NT2/D1 (cell line): ENCODE measurements at regions not wholly inside any gene's neighbourhood (a gene's known extent, or its start where the extent isn't known, plus 50 kb on each side); places are given as distances from the start of the nearest gene placed in this dataset.

Source experiments
- DNase-seq: peaks from one replicate; pipeline ENCODE4 v3.0.0-alpha.2; 2011; ENCODE audit warnings: low read depth, low spot score
- H3K27me3 ChIP-seq: 2 replicates; pipeline ENCODE4 v1.6.0; 2011; ENCODE audit warnings: mild to moderate bottlenecking; ENCODE audit not compliant: insufficient read length, insufficient read depth
- H3K36me3 ChIP-seq: 2 replicates; pipeline ENCODE4 v1.6.1; 2011; ENCODE audit warnings: mild to moderate bottlenecking, low read length, mixed read lengths; ENCODE audit not compliant: insufficient read depth, insufficient read length
- H3K4me1 ChIP-seq: 2 replicates; pipeline ENCODE4 v1.5.1; 2011; ENCODE audit not compliant: insufficient read depth, insufficient read length
- H3K4me3 ChIP-seq: 2 replicates; pipeline ENCODE4 v1.5.1; 2011; ENCODE audit warnings: low read depth; ENCODE audit not compliant: insufficient read length
- H3K9ac ChIP-seq: 2 replicates; pipeline ENCODE4 v1.6.0; 2011; ENCODE audit warnings: low read depth; ENCODE audit not compliant: insufficient read length
- H3K9me3 ChIP-seq: 2 replicates; pipeline ENCODE4 v1.5.1; 2011; ENCODE audit warnings: mild to moderate bottlenecking, low read length; ENCODE audit not compliant: insufficient read depth
- SUZ12 ChIP-seq: IDR thresholded peaks from 2 replicates; pipeline ENCODE4 v1.6.1; 2011; ENCODE audit not compliant: insufficient read length, insufficient read depth; ENCODE audit errors: extremely low read depth
- YY1 ChIP-seq: IDR thresholded peaks from 2 replicates; pipeline ENCODE4 v1.6.1; 2011; ENCODE audit not compliant: insufficient read length, insufficient read depth
- ZNF274 ChIP-seq: IDR thresholded peaks from 2 replicates; pipeline ENCODE4 v1.6.1; 2011; ENCODE audit warnings: mild to moderate bottlenecking, low read depth, low read length

DNA sequence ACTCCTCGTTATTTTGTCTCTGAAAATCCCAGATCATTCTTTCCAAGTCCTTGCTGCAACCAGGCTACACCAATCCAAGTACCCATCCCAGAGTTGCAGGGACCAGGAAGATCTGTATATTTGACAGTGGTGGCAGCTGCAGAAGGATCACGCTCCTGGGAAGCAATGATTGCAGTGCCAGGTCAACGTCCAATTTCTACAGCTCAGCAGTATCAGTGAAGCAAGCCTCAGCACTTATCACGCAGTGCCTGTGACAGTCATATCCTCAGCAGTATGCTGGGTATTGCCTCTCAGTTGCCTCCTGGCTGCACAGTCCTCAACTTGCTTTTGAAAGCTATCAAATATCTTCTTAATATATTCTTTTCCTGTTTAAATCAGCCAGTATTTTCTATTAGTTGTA is 66.7 kb downstream of the BARHL2 start:
- no peak for DNase-seq
- no peaks in the 10 kb centered on the region for H3K9me3 ChIP-seq

DNA sequence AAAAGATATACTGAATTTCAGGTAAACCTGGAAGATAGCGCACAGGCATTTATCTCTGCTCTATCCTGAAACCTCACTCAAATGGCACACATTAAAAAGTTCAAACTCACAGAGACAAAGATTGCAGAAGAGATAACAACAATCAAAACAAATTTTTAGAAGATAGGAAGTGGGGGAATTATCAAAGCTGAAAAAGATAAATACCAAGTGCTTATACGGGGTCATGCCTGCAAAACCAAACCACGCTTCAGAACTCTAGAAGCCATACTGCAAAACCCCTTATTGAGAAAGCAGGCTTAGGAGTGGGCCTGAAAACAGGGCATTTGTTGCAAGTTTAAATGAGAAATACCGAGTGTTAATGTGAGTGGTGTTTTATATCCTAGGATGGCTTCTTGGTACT is 76.8 kb downstream of the BARHL2 start:
- H3K27me3 ChIP-seq = no peaks in the 10 kb centered on the region
- no peak for TF ChIP-seq YY1
- TF ChIP-seq ZNF274 = no peak
- no peak for TF ChIP-seq SUZ12
- H3K4me1 ChIP-seq = no peaks in the 10 kb centered on the region
- no peak for DNase-seq
- no peaks in the 10 kb centered on the region for H3K9me3 ChIP-seq
- no peak overlapping the region for H3K9ac ChIP-seq
- no peak overlapping the region for H3K4me3 ChIP-seq
- no peaks in the 10 kb centered on the region for H3K36me3 ChIP-seq

More for the DNA sequence above, 66.7 kb downstream of the BARHL2 start:
- Histone ChIP-seq H3K4me3 (no peak overlapping the region), H3K9ac (no peak overlapping the region), H3K4me1 (no peaks in the 10 kb centered on the region), H3K36me3 (no peaks in the 10 kb centered on the region), H3K27me3 (no peaks in the 10 kb centered on the region)
- TF ChIP-seq SUZ12 (no peak), ZNF274 (no peak), YY1 (no peak)

DNA sequence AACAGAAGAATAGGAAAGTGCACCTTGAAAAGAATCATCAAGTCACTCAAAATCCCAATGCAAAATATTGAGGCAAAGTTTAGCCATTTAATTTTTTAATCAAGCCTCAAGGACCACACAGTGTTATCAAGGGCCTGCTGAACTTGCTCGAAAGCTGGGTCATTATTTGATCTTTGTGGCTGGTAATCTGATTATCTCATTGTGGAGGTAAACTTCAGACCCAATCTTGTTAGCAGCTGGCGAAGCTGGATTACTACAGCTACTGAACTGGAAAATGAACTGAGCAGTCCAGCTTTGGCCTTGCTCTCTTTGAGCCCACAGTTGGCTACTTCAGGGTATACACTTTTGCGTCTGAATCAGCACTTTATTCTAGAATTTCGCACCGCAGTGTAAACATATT is 94.4 kb downstream of the BARHL2 start:
- TF ChIP-seq ZNF274 = no peak
- no peak for TF ChIP-seq YY1
- no peak for TF ChIP-seq SUZ12
- Histone ChIP-seq H3K4me3 (no peak overlapping the region), H3K27me3 (no peaks in the 10 kb centered on the region), H3K4me1 (no peaks in the 10 kb centered on the region), H3K36me3 (no peaks in the 10 kb centered on the region), H3K9me3 (no peaks in the 10 kb centered on the region), H3K9ac (no peak overlapping the region)
- DNase-seq = no peak

DNA sequence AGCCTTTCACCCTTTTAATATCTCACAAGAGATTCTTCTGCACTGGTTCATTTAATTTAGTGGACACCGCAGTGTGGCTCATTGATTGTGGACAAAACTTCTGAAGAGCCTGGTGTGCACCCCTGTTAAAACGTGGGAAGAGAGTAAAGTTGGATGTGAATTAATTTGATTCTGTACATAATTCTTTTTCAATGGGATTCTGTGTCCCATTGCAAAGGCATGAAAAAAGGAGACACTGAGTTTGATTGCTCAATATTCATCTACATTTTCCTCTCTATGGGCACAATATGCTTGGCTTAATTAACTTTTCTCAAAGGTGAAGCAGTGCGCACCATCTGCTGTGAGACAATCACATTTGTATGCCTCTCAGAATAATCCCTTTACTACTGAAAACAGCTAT is 95.1 kb downstream of the BARHL2 start:
- Histone ChIP-seq H3K9ac (no peak overlapping the region), H3K4me3 (no peak overlapping the region), H3K36me3 (no peaks in the 10 kb centered on the region), H3K9me3 (no peaks in the 10 kb centered on the region), H3K4me1 (no peaks in the 10 kb centered on the region), H3K27me3 (no peaks in the 10 kb centered on the region)
- TF ChIP-seq YY1 (no peak), ZNF274 (no peak), SUZ12 (no peak)
- no peak for DNase-seq

DNA sequence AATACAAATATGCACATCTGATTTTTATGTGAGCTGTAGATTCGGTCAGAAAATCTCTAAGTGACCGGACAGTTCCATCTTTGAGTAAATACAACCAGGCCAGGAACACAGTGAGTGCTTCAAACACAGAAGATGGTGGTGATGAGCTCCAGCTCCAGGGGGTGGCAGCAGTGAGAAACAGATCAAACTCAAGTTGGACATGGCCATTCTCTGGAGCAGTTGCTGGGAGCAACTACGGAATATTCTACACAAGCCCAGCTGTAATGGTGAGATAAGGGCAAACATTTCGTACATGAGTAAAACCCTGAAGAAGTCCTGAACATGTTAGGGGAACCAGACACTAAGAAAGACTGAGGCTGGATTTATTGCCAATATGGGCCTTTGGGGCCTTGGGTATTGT is 100.7 kb downstream of the BARHL2 start:
- no peak for TF ChIP-seq YY1
- no peak for TF ChIP-seq ZNF274
- TF ChIP-seq SUZ12 = no peak
- peak; percentile 44 for DNase-seq
- H3K4me1 ChIP-seq = no peaks in the 10 kb centered on the region
- H3K36me3 ChIP-seq = no peaks in the 10 kb centered on the region
- H3K27me3 ChIP-seq = no peaks in the 10 kb centered on the region
- H3K9ac ChIP-seq = no peak overlapping the region
- no peaks in the 10 kb centered on the region for H3K9me3 ChIP-seq
- no peak overlapping the region for H3K4me3 ChIP-seq

DNA sequence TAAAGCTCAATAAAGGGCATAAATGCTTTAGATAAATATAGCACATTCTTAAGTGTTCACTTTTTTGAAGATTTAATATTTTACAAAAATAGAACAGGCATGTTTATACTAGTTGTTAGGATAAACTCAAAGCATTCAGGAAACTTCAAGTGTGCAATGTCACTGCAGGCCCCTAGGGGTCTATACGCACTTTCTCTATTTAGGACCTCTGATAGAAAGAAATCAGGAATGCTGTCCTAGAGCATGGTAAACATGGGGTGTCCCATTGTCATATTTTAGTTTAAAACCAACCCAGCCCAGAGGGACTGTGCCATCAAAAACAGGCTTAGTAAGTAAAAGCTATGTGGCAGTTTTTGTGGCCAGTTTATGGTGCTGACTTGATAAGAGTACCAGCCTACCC is 102.2 kb downstream of the BARHL2 start:
- H3K36me3 ChIP-seq = no peaks in the 10 kb centered on the region
- no peaks in the 10 kb centered on the region for H3K9me3 ChIP-seq
- H3K9ac ChIP-seq = no peak overlapping the region
- no peak for TF ChIP-seq SUZ12
- no peak for TF ChIP-seq YY1
- no peak for TF ChIP-seq ZNF274
- H3K4me3 ChIP-seq = no peak overlapping the region
- H3K27me3 ChIP-seq = no peaks in the 10 kb centered on the region
- no peaks in the 10 kb centered on the region for H3K4me1 ChIP-seq
- DNase-seq = no peak

DNA sequence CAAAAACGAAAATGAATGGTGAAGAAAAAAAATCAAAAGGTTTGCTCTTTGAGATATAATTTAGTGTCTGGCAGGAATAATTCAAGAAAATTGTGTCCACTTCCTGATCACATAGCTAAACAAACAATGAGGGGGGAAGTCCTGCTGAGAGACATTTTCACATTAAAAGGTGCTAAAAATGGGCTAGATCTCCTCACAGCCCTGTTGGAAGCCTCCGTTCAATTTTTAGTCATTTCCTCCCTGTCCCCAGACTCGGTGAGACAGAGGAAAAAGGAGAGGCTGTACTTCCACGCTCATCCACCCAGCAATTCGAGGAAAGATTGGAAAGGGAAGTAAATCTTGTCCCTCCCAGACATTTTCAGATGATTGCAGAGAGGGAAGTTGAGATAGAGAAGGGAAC is 103.7 kb downstream of the BARHL2 start:
- no peak for DNase-seq
- Histone ChIP-seq H3K9ac (no peak overlapping the region), H3K9me3 (no peaks in the 10 kb centered on the region), H3K4me1 (no peaks in the 10 kb centered on the region), H3K36me3 (no peaks in the 10 kb centered on the region), H3K27me3 (no peaks in the 10 kb centered on the region), H3K4me3 (no peak overlapping the region)
- TF ChIP-seq SUZ12 = no peak
- TF ChIP-seq YY1 = no peak
- TF ChIP-seq ZNF274 = no peak

DNA sequence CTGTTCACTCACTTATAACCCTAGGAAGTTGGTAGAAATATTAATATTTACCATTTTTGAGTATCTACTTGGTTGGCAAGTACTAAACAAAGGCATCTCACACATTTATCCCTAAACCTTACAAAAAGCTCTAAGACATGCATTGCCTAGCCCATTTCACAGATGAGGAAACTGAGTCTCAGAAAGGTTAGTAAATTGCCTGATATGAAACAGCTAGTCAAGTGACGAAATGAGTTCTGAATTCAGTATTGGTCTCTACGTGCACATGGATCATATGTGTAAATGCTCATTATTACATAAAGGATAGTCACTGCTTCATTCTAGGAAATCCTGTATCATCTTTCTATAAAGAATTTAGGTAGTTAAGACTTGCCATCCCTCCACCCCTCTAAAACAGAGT is 105.1 kb downstream of the BARHL2 start:
- TF ChIP-seq SUZ12 = no peak
- no peak for TF ChIP-seq ZNF274
- no peak for TF ChIP-seq YY1
- H3K27me3 ChIP-seq = no peaks in the 10 kb centered on the region
- H3K4me1 ChIP-seq = no peaks in the 10 kb centered on the region
- H3K4me3 ChIP-seq = no peak overlapping the region
- DNase-seq = no peak
- no peaks in the 10 kb centered on the region for H3K36me3 ChIP-seq
- no peak overlapping the region for H3K9ac ChIP-seq
- no peaks in the 10 kb centered on the region for H3K9me3 ChIP-seq
